NCI-H2171 treated with DMSO at 0.1 percent for 48 hours (cell line): ENCODE measurements at regions not wholly inside any gene's neighbourhood (a gene's known extent, or its start where the extent isn't known, plus 50 kb on each side); places are given as distances from the start of the nearest gene placed in this dataset.

Source experiments
- DNase-seq: peaks from one replicate; lab custom pipeline; 2025; lab: John Stamatoyannopoulos, UW

DNA sequence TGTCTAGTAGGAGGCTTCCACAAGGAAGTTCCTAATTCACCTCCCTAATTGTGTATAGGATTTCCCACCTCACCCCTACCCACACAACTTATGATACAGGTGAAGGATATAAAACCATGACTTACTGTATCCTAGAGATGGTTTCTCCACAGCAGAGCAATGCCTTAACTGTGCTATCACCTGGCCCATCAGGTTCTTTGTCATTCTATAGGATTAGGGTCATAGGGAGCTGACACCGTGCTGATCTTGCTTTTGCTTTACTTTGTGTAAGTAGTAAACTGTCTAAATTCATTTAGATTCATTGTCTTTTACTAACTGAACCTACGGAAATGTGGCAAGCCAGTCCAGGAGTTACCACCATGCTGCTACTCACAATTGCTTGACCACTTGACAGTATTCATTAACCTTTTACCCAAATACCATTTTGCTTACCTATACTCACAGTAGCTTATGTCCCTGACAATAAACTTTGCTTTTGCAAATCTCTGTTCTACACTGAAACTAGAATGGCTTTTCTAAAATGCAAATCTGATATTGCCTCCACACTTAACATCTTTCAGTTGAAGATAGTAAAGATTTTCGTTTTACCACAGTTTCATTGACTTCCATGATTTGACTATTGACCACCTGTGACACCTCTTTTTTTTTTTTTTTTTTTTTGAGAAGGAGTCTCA lies 147.6 kb downstream of the IFI44 start:
- DNase-seq: no peak

DNA sequence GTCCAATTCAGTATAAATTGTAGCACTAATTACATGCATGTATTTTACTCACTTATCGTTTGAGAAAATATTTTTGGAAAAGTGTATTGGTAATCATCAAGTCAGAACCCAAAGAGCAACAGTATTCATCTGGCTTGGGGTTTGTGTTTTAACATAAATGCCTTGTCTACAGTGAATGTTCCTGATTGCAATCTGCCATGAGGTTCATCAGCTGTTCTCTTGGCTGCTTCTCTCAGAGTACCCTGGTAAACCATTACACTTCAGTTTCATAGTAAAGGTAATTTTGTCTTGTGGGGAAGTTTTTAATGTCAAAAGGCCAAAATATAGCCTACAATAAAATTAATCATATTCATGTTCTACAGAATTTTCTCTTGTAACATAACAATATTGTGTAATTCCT lies 150.3 kb downstream of the IFI44 start:
- DNase-seq: no peak

DNA sequence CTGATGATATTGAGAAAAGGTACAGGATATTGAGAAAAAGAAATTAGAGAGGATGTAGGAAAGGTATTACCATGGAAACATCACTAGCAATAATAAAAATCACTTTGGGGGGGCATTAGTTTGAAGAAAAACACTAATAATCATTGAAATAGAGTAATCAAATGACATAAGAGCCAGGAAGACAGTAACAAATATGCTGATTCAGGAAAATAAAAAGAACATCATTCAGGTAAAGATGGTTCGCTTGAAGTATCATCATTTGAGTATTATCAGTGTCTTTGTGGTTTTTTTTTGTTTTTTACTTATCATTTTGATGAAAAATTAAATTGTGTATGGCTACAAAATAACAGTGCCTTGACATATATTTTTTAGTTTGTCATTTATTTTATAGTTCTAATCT lies 164.5 kb downstream of the IFI44 start:
- no peak for DNase-seq

DNA sequence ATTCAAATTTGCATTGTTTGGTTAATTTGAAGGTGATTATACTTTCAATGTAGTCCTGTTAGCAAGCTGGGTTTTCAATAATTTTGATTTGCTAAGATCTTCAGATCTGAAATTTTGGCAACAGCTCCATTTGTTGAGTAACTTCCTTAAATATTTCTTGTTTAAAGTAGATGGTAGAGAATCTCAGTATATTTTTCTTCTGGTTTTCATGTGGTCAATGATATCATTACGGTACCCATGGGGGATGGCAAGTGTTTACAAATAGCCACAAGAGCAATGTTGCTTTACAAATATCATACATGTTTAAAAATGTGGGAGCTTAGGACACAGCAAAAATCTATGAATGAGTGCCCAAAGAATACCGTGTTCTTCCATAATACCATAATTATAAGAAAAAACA lies 175.9 kb downstream of the IFI44 start:
- DNase-seq: no peak

- DNase-seq: no peak
These were observed 176.9 kb downstream of the ADGRL4 start for GRCh38 chr1:78829644-78830043.

GRCh38 chr1:78830321-78830720 lies 176.2 kb downstream of the ADGRL4 start:
- no peak for DNase-seq

DNA sequence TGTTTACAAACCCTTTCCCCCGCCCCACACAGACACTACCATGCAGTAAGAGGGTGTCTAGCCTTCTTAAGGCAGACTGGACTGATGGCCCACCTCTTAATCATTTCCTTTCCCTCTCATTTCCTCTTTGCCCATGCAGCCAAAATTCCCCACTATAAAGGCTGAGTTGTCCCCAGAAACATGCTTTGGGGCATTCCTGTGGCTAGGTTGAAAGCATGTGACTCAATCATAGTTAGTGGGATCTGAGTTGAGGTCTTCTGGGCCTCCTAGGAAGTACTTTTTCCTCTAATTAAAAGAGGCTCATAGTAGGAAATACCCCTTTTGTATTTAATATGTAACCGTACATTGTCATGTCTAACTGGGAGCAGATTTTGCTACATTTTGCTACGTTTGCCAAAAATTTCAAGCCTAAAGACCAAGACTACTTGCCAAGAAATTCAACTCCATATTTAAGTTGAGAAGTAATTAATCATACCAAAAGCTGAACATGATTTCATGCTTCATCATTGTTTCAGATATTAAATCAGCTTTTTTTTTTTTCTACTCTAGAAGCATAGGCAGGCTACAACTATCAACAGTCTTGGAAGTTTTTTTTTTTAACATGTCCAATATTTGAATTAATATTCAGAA lies 174.7 kb downstream of the ADGRL4 start:
- no peak for DNase-seq

- DNase-seq: peak; percentile 3
These were observed 173.0 kb downstream of the ADGRL4 start for GRCh38 chr1:78833491-78833890.

- DNase-seq: no peak
These were observed 172.3 kb downstream of the ADGRL4 start for GRCh38 chr1:78834201-78834741.

GRCh38 chr1:78836726-78837125 lies 169.8 kb downstream of the ADGRL4 start:
- no peak for DNase-seq

DNA sequence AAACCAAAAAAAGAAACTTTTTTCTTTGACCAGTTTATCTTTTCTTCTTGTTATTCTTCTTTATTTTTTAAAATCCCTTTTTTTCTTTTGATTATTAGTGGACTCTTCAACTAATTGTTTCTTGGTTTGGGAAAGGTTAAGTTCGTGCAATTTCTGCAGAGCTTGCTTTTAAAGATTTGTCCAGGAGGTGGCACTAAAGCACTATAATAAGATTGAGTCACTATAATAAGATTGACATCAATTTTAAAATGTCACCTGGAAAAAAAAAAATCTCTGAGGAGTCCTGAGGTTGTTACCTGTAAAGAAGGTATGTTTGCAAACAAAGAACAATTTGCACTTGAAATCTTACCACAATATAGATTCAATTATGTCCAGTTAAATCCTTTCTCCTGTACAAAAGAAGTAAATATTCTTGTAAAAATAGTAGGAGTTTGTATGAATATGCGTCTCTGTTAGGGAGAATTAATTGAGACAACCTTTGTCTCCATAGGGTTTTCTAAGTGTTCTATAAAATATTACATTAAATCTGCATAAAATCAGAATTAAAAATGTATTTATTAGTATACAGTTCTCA lies 166.7 kb downstream of the ADGRL4 start:
- peak; percentile 34 for DNase-seq
